ENCODE measurements at regions not wholly inside any gene's neighbourhood (a gene's known extent, or its start where the extent isn't known, plus 50 kb on each side); places are given as distances from the start of the nearest gene placed in this dataset.
A peak's percentile ranks its signal among the peaks of the same experiment; 100 is the strongest.

- DNase-seq (ENCODE audit: low spot score), result no peak
- peaks cover 9% of the 10 kb centered on the region for H3K4me1 Mint-ChIP-seq (ENCODE audit: low read depth)
- peaks cover 63% of the 10 kb centered on the region for H3K27me3 Mint-ChIP-seq (ENCODE audit: low read depth)
- no peaks in the 10 kb centered on the region for H3K9me3 Mint-ChIP-seq (ENCODE audit: low read depth)
- peak; percentile 15 for TF ChIP-seq CTCF (IDR thresholded peaks at IDR 0.05)
- peak overlapping the region; percentile 72 for H3K4me3 Mint-ChIP-seq (ENCODE audit: unreplicated experiment)
- no peak overlapping the region for H3K27ac Mint-ChIP-seq (ENCODE audit: unreplicated experiment)
- peaks cover 1% of the 10 kb centered on the region for H3K36me3 Mint-ChIP-seq (ENCODE audit: low read depth)
Observed at GRCh38 chrX:139203651-139204570, 326.6 kb upstream of the F9 start.

GRCh38 chrX:139202742-139203420, 327.7 kb upstream of the F9 start:
- no peaks in the 10 kb centered on the region for H3K9me3 Mint-ChIP-seq (ENCODE audit: low read depth)
- H3K4me3 Mint-ChIP-seq (ENCODE audit: unreplicated experiment), result no peak overlapping the region
- peaks cover 9% of the 10 kb centered on the region for H3K4me1 Mint-ChIP-seq (ENCODE audit: low read depth)
- H3K36me3 Mint-ChIP-seq (ENCODE audit: low read depth), result peaks cover 1% of the 10 kb centered on the region
- H3K27ac Mint-ChIP-seq (ENCODE audit: unreplicated experiment), result no peak overlapping the region
- peak; percentile 83 for DNase-seq (ENCODE audit: low spot score)
- TF ChIP-seq CTCF (IDR thresholded peaks at IDR 0.05), result no peak
- H3K27me3 Mint-ChIP-seq (ENCODE audit: low read depth), result peaks cover 54% of the 10 kb centered on the region

- H3K4me1 Mint-ChIP-seq (ENCODE audit: low read depth), result peaks cover 9% of the 10 kb centered on the region
- no peak for TF ChIP-seq CTCF (IDR thresholded peaks at IDR 0.05)
- H3K9me3 Mint-ChIP-seq (ENCODE audit: low read depth), result peaks cover under 1% of the 10 kb centered on the region
- H3K4me3 Mint-ChIP-seq (ENCODE audit: unreplicated experiment), result no peak overlapping the region
- H3K27ac Mint-ChIP-seq (ENCODE audit: unreplicated experiment), result no peak overlapping the region
- no peak for DNase-seq (ENCODE audit: low spot score)
- H3K27me3 Mint-ChIP-seq (ENCODE audit: low read depth), result peaks cover 47% of the 10 kb centered on the region
- H3K36me3 Mint-ChIP-seq (ENCODE audit: low read depth), result peaks cover 1% of the 10 kb centered on the region
Observed at GRCh38 chrX:139201924-139202323, 328.6 kb upstream of the F9 start.

- Mint-ChIP-seq H3K4me3 (ENCODE audit: unreplicated experiment) (no peak overlapping the region), H3K27me3 (ENCODE audit: low read depth) (peaks cover 40% of the 10 kb centered on the region), H3K9me3 (ENCODE audit: low read depth) (peaks cover 3% of the 10 kb centered on the region), H3K27ac (ENCODE audit: unreplicated experiment) (no peak overlapping the region), H3K4me1 (ENCODE audit: low read depth) (peaks cover 9% of the 10 kb centered on the region), H3K36me3 (ENCODE audit: low read depth) (peaks cover 1% of the 10 kb centered on the region)
- DNase-seq (ENCODE audit: low spot score), result no peak
- no peak for TF ChIP-seq CTCF (IDR thresholded peaks at IDR 0.05)
Observed at GRCh38 chrX:139200793-139201192, 329.7 kb upstream of the F9 start.

- Mint-ChIP-seq H3K27ac (ENCODE audit: unreplicated experiment) (no peak overlapping the region), H3K9me3 (ENCODE audit: low read depth) (peaks cover 3% of the 10 kb centered on the region), H3K27me3 (ENCODE audit: low read depth) (peaks cover 38% of the 10 kb centered on the region), H3K4me1 (ENCODE audit: low read depth) (peaks cover 9% of the 10 kb centered on the region), H3K36me3 (ENCODE audit: low read depth) (peaks cover 1% of the 10 kb centered on the region), H3K4me3 (ENCODE audit: unreplicated experiment) (no peak overlapping the region)
- no peak for TF ChIP-seq CTCF (IDR thresholded peaks at IDR 0.05)
- no peak for DNase-seq (ENCODE audit: low spot score)
Observed at GRCh38 chrX:139200346-139200745, 330.2 kb upstream of the F9 start.
